Heart left ventricle (tissue), 16 donors: ENCODE measurements at regions not wholly inside any gene's neighbourhood (a gene's known extent, or its start where the extent isn't known, plus 50 kb on each side); places are given as distances from the start of the nearest gene placed in this dataset.

Experiments used
- ATAC-seq, 4 donors: fragments of 200-7000 bp; cut with Tn5 transposase; one replicate each; pipeline ENCODE4 v1.9.1; 2020 to 2022; ENCODE audit warnings: moderate library complexity in 4 of 4, mild to moderate bottlenecking in 3 of 4, moderate number of reproducible peaks in 1 of 4
- DNase-seq, 5 donors: peaks; one replicate each; pipeline ENCODE4 v3.0.0-alpha.2; 2020
- H3K27ac ChIP-seq, 12 donors: fragments of 200-600 bp; sonication (generic) in 4 of 12; one replicate each; pipeline versions ENCODE4 v1.5.0 to v1.8.0; 2016 to 2022; ENCODE audit warnings: mild to moderate bottlenecking in 2 of 12
- H3K27me3 ChIP-seq, 9 donors: fragments of 200-600 bp; sonication (generic) in 2 of 9; one replicate each; pipeline versions ENCODE4 v1.5.1 to v1.8.0; 2016 to 2022; ENCODE audit warnings: mild to moderate bottlenecking in 3 of 9
- H3K36me3 ChIP-seq, 9 donors: fragments of 200-600 bp; sonication (generic) in 2 of 9; one replicate each; pipeline versions ENCODE4 v1.5.0 to v1.8.0; 2018 to 2022; ENCODE audit warnings: mild to moderate bottlenecking in 2 of 9
- H3K4me1 ChIP-seq, 12 donors: fragments of 200-600 bp; sonication (generic) in 4 of 12; one replicate each; pipeline versions ENCODE4 v1.5.0 to v1.8.0; 2016 to 2022; ENCODE audit warnings: mild to moderate bottlenecking in 3 of 12
- H3K4me3 ChIP-seq, 12 donors: fragments of 200-600 bp; sonication (generic) in 4 of 12; one replicate each; pipeline versions ENCODE4 v1.5.0 to v1.8.0; 2017 to 2022; ENCODE audit warnings: mild to moderate bottlenecking in 9 of 12, moderate library complexity in 4 of 12
- H3K9me3 ChIP-seq, 12 donors: fragments of 200-600 bp; sonication (generic) in 4 of 12; one replicate each; pipeline versions ENCODE4 v1.5.0 to v1.8.0; 2016 to 2022; ENCODE audit warnings: mild to moderate bottlenecking in 1 of 12
- CTCF ChIP-seq, 12 donors: fragments of 200-600 bp; sonication (generic) in 4 of 12; IDR thresholded peaks; one replicate each; pipeline versions ENCODE4 v1.5.0 to v1.8.0; 2018 to 2022; ENCODE audit warnings: antibody characterized with exemption in 12 of 12, mild to moderate bottlenecking in 5 of 12
- POLR2A ChIP-seq, 2 donors: fragments of 450-650 bp; IDR thresholded peaks; one replicate each; pipeline ENCODE4 v1.6.1; 2017; ENCODE audit warnings: antibody characterized with exemption in 2 of 2, mild to moderate bottlenecking in 2 of 2, moderate library complexity in 2 of 2
- WGBS, 4 donors: extraction: QIAGEN DNeasy Blood & Tissue Kit in 2 of 4; methylation state at CpG; one replicate each; pipeline versions ENCODE4 v1.1.5 to v1.1.7; 2013 to 2018; 5-methylcytosine and 5-hydroxymethylcytosine counted together
- intact Hi-C, 10 donors: fragments of 100-400 bp; cut with DNase I; formaldehyde crosslinking; loops; one replicate each; pipeline versions ENCODE4 v1.11.1 to v1.14.2; 2022
- donor health status: ischemic (EF 13 %, LVEDD 7.1; RV severe dilation, severe dysfunction).
- donor health status: healthy with polysubstance abuse.
- donor health status: DM: no; HTN: yes; CAD: no.
- donor health status: DM: no; HTN: no; CAD: no.
- donor health status: ischemic (EF 25% LVEDD 6.9; RV normal size, moderate dysfunction).
- donor health status: ischemic (EF 25% LVEDD 5.7; RV mildly dilated, moderate dysfunction).
- donor health status: healthy.
- donor health status: DM: yes; HTN: yes; CAD: no.
- donor health status: ischemic (EF 35%, LVEDD 5.7; RV mildly dilated, moderate dysfunction).
- donor health status: nonischemic (EF 11% LVEDD 7.7; RV severe dilation, severe dysfunction).
- donor health status: DM: yes; HTN: yes; CAD: no.
- donor health status: PGD.
- donor health status: ischemic (EF 29% LVEDD 5.4; RV normal size, mild dysfunction).
- donor health status: nonischemic (EF 23%, LVEDD 6.1; RV moderate dilation, normal function).

- no peak overlapping the region for H3K27ac ChIP-seq
- no peak overlapping the region for H3K4me3 ChIP-seq
- H3K36me3 ChIP-seq = no peaks in the 10 kb centered on the region
- no peak for ATAC-seq
- no peak for TF ChIP-seq POLR2A (IDR thresholded peaks at IDR 0.05)
- no peak for DNase-seq
- H3K4me1 ChIP-seq = peaks cover 0 to 5% (median 0%) of the 10 kb centered on the region in 12 donors
- intact Hi-C loops = no loop called here
- H3K9me3 ChIP-seq = no peaks in the 10 kb centered on the region
- 93 to 97% (median 96%) methylated on average over 6 to 8 of the region's 8 CpGs for WGBS, 4 donors
- no peaks in the 10 kb centered on the region for H3K27me3 ChIP-seq
These were observed 233.1 kb downstream of the QKI start for GRCh38 chr6:163647624-163648023.

- Histone ChIP-seq H3K27me3 (no peaks in the 10 kb centered on the region), H3K36me3 (no peaks in the 10 kb centered on the region), H3K4me1 (peaks cover 0 to 5% (median 0%) of the 10 kb centered on the region in 12 donors), H3K27ac (no peak overlapping the region), H3K4me3 (no peak overlapping the region), H3K9me3 (no peaks in the 10 kb centered on the region)
- no peak for DNase-seq
- no peak for ATAC-seq
- 62 to 74% (median 72%) methylated on average over 3 of the region's 3 CpGs for WGBS, 4 donors
- intact Hi-C loops = no loop called here
- no peak for TF ChIP-seq CTCF (IDR thresholded peaks at IDR 0.05)
- TF ChIP-seq POLR2A (IDR thresholded peaks at IDR 0.05) = no peak
These were observed 232.3 kb downstream of the QKI start for GRCh38 chr6:163646866-163647265.

- TF ChIP-seq CTCF (IDR thresholded peaks at IDR 0.05) (no peak), POLR2A (IDR thresholded peaks at IDR 0.05) (no peak)
- Histone ChIP-seq H3K9me3 (no peaks in the 10 kb centered on the region), H3K4me1 (peaks cover 0 to 5% (median 0%) of the 10 kb centered on the region in 12 donors), H3K4me3 (no peak overlapping the region), H3K36me3 (no peaks in the 10 kb centered on the region), H3K27me3 (no peaks in the 10 kb centered on the region), H3K27ac (no peak overlapping the region)
- intact Hi-C loops = no loop called here
- ATAC-seq (no peak), DNase-seq (no peak)
- WGBS, 4 donors = 89 to 97% (median 90%) methylated on average over 9 of the region's 9 CpGs
These were observed 231.6 kb downstream of the QKI start for GRCh38 chr6:163646133-163646532.

GRCh38 chr6:163645560-163645959 is 231.0 kb downstream of the QKI start:
- intact Hi-C loops = no loop called here
- Histone ChIP-seq H3K27ac (no peak overlapping the region), H3K27me3 (no peaks in the 10 kb centered on the region), H3K9me3 (no peaks in the 10 kb centered on the region), H3K4me3 (no peak overlapping the region), H3K36me3 (no peaks in the 10 kb centered on the region), H3K4me1 (peaks cover 0 to 5% (median 0%) of the 10 kb centered on the region in 12 donors)
- WGBS, 4 donors = 87 to 93% (median 88%) methylated on average over 10 of the region's 10 CpGs
- DNase-seq (no peak), ATAC-seq (no peak)
- TF ChIP-seq POLR2A (IDR thresholded peaks at IDR 0.05) = no peak
- no peak for TF ChIP-seq CTCF (IDR thresholded peaks at IDR 0.05)

GRCh38 chr6:163643866-163644265 is 229.3 kb downstream of the QKI start:
- Histone ChIP-seq H3K4me1 (no peaks in the 10 kb centered on the region), H3K36me3 (no peaks in the 10 kb centered on the region), H3K9me3 (no peaks in the 10 kb centered on the region), H3K27ac (no peak overlapping the region), H3K4me3 (no peak overlapping the region), H3K27me3 (no peaks in the 10 kb centered on the region)
- DNase-seq = no peak
- intact Hi-C loops = no loop called here
- TF ChIP-seq POLR2A (IDR thresholded peaks at IDR 0.05) = no peak
- no peak for TF ChIP-seq CTCF (IDR thresholded peaks at IDR 0.05)
- no peak for ATAC-seq
- WGBS, 4 donors = 63 to 77% (median 73%) methylated on average over 2 to 3 of the region's 3 CpGs
